Chondrocyte (in vitro differentiated cells): ENCODE measurements at regions not wholly inside any gene's neighbourhood (a gene's known extent, or its start where the extent isn't known, plus 50 kb on each side); places are given as distances from the start of the nearest gene placed in this dataset.

Experiments used
- DNase-seq: peaks from one replicate; pipeline ENCODE4 v3.0.0; 2021; ENCODE audit warnings: mixed read lengths, low spot score
- H3K27ac Mint-ChIP-seq: one replicate; pipeline ENCODE4 v1.8.0; 2021; ENCODE audit warnings: mild to moderate bottlenecking, moderate library complexity, mixed read lengths; ENCODE audit not compliant: unreplicated experiment
- H3K27me3 Mint-ChIP-seq: 2 replicates; pipeline ENCODE4 v1.8.0; 2021; ENCODE audit warnings: low read depth, mixed read lengths
- H3K36me3 Mint-ChIP-seq: 2 replicates; pipeline ENCODE4 v1.8.0; 2021; ENCODE audit warnings: low read depth, mixed read lengths
- H3K4me1 Mint-ChIP-seq: 2 replicates; pipeline ENCODE4 v1.8.0; 2021; ENCODE audit warnings: low read depth, mild to moderate bottlenecking, mixed read lengths
- H3K4me3 Mint-ChIP-seq: one replicate; pipeline ENCODE4 v1.8.0; 2021; ENCODE audit warnings: mild to moderate bottlenecking, moderate library complexity, mixed read lengths; ENCODE audit not compliant: unreplicated experiment
- H3K9me3 Mint-ChIP-seq: 2 replicates; pipeline ENCODE4 v1.8.0; 2021; ENCODE audit warnings: low read depth, mixed read lengths
- TF ChIP-seq, protein P1 (sequence below): fragments of 200-600 bp; sonication (generic); IDR thresholded peaks from 2 replicates; pipeline ENCODE4 v1.5.0; 2021; ENCODE audit warnings: antibody characterized with exemption, mild to moderate bottlenecking, moderate library complexity

DNA sequence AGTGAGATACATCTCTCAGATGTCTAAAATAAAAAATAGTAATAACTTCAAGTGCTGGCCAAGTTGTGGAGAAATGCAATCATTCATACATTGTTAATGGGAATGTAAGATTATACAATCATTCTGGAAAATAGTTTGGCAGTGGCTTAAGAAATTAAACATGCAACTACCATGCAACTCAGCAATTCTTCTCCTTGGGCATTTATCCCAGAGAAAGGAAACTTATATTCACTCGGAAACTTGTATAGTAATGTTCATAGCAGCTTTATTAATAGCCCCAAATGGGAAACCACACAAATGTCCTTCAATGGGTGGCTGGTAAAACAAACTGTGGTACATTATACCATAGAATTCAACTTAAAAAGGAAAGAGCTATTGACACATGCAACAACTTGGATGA lies 274.0 kb upstream of the SPRED2 start:
- Mint-ChIP-seq H3K4me1 (peaks cover 17% of the 10 kb centered on the region), H3K4me3 (no peak overlapping the region), H3K27ac (no peak overlapping the region), H3K9me3 (peaks cover 7% of the 10 kb centered on the region), H3K27me3 (peaks cover 16% of the 10 kb centered on the region), H3K36me3 (no peaks in the 10 kb centered on the region)
- no peak for DNase-seq
- TF ChIP-seq, protein P1, sequence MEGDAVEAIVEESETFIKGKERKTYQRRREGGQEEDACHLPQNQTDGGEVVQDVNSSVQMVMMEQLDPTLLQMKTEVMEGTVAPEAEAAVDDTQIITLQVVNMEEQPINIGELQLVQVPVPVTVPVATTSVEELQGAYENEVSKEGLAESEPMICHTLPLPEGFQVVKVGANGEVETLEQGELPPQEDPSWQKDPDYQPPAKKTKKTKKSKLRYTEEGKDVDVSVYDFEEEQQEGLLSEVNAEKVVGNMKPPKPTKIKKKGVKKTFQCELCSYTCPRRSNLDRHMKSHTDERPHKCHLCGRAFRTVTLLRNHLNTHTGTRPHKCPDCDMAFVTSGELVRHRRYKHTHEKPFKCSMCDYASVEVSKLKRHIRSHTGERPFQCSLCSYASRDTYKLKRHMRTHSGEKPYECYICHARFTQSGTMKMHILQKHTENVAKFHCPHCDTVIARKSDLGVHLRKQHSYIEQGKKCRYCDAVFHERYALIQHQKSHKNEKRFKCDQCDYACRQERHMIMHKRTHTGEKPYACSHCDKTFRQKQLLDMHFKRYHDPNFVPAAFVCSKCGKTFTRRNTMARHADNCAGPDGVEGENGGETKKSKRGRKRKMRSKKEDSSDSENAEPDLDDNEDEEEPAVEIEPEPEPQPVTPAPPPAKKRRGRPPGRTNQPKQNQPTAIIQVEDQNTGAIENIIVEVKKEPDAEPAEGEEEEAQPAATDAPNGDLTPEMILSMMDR = no peak

DNA sequence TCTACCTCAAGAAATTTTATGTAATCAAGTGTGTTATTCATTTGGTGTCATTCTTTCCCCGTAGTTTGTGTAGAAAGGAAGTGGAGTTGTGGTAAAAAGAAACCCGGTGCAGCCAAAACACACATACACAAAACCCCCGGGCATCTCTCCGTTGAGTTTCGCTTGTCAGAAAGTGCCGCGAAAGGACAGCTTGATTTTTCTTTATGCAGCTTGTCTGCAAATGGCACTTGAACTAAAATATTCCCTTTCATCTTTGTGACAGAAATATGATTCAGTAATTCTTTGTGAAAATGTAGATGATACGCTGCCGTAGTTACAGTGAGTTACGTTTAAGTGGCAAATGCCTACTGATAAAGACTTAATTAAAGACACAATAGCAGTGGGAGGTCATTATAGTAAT lies 268.8 kb upstream of the SPRED2 start:
- Mint-ChIP-seq H3K27ac (no peak overlapping the region), H3K9me3 (peaks cover 2% of the 10 kb centered on the region), H3K36me3 (no peaks in the 10 kb centered on the region), H3K4me1 (no peaks in the 10 kb centered on the region), H3K4me3 (no peak overlapping the region), H3K27me3 (peaks cover 32% of the 10 kb centered on the region)
- no peak for DNase-seq
- TF ChIP-seq, protein P1 = no peak

DNA sequence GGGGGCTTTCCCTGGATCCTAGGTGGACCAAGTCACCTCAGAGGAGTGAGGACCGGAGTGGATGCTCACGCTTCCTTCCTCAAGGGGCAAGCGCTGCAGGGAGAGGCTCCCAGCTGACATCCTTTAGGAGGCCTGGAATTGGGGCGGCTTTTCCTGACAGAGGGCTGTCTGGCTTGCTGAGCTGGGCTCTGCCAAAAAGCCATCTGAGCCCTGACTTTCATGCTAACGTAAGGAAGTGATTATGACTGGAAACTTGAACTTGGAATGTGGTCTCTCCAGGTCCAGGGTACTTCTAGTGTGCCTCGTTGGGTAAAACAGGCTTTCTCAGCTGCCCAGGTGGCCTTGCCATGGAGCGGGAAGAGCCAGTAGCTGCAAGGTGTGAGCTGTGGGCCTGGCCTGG lies 268.3 kb upstream of the SPRED2 start:
- TF ChIP-seq, protein P1 = no peak
- no peak for DNase-seq
- H3K27me3 Mint-ChIP-seq = peaks cover 37% of the 10 kb centered on the region
- no peaks in the 10 kb centered on the region for H3K4me1 Mint-ChIP-seq
- H3K9me3 Mint-ChIP-seq = no peaks in the 10 kb centered on the region
- H3K27ac Mint-ChIP-seq = no peak overlapping the region
- H3K4me3 Mint-ChIP-seq = no peak overlapping the region
- H3K36me3 Mint-ChIP-seq = no peaks in the 10 kb centered on the region

DNA sequence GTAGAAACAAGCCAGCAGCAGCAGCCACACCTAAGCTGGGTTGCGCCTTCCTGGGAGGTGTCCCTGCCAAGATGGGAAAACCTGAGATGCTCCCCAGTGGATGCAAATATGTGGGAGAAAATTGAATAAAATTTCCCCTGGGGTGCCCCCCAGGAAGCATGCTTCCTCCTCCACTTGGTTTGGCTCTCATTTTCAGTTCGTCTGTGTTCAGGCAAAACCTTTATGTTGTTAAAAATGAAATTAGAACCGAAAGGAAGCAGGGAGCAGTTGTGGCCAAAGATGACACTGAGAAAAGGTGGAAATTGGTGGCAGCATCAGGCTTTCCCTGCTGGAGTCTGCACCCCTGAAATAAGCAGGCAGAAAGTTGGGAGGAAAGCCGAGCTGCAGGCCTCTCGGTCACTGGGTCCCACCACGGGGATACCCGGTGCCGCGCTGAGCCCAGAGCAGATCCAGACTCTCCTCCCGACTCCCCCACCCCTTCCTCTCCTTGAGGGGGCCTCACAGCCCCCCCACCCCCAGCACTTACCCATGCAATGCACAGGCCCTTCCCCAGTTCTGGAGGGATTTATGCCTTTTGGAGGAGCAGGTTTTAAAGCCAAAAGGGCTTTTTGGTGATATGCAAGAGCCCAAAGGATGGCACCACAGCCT lies 267.7 kb upstream of the SPRED2 start:
- peaks cover 41% of the 10 kb centered on the region for H3K27me3 Mint-ChIP-seq
- H3K4me1 Mint-ChIP-seq = no peaks in the 10 kb centered on the region
- no peaks in the 10 kb centered on the region for H3K9me3 Mint-ChIP-seq
- H3K27ac Mint-ChIP-seq = no peak overlapping the region
- no peak overlapping the region for H3K4me3 Mint-ChIP-seq
- no peaks in the 10 kb centered on the region for H3K36me3 Mint-ChIP-seq
- DNase-seq = no peak
- TF ChIP-seq, protein P1 = no peak

DNA sequence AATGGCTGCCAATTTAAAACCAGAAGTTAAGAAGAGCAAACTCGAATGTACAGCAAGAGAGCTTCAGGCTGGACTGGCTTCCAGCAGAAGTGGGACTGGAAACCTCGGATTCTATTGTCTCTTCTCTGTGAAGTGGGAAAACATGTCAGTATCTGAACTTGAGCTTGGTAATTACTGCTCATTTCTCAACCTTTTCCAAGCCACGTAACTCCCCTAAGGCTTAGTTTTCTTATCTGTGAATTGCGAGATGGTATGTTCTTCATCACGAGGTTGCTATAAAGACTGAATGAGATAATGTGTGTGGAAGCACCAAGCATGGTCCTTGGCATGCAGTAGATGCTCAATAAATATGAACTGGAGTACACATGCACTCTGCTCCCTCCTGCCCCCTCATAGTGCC lies 259.4 kb upstream of the SPRED2 start:
- peaks cover 26% of the 10 kb centered on the region for H3K27me3 Mint-ChIP-seq
- H3K36me3 Mint-ChIP-seq = no peaks in the 10 kb centered on the region
- no peaks in the 10 kb centered on the region for H3K9me3 Mint-ChIP-seq
- H3K4me1 Mint-ChIP-seq = no peaks in the 10 kb centered on the region
- H3K27ac Mint-ChIP-seq = no peak overlapping the region
- no peak overlapping the region for H3K4me3 Mint-ChIP-seq
- TF ChIP-seq, protein P1 = no peak
- no peak for DNase-seq
